Activated gamma-delta T cell treated with Interleukin-2 at 50 U/mL for 16 hours (primary cell): ENCODE measurements at regions not wholly inside any gene's neighbourhood (a gene's known extent, or its start where the extent isn't known, plus 50 kb on each side); places are given as distances from the start of the nearest gene placed in this dataset.

Source experiments
- DNase-seq: peaks from one replicate; pipeline ENCODE4 v3.0.0-alpha.2; 2020

DNA sequence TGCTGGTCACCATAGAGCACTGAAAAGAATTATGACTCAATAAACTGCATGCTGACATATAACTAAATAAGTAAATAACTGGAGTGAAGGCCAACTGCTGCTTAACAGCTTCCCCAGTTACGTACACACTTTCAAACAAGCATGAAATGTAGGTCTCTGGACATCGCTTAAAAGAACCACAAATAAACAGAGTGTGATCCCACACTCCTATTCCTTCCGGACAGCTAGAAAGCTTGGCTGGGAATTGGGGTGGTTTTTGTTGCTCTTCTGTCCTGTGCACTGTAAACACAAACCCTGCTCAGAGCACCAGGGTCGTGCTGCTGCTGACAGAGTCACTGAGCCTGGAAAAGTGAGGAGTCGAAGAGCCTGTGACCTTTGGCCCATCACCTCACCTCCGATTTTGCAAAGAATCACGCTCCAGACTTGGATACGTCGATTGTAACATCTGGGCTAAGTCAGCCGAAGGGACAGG lies 162.7 kb upstream of the NT5C1B start:
- DNase-seq: no peak

GRCh38 chr2:18750672-18751554 lies 161.5 kb upstream of the NT5C1B start:
- DNase-seq: no peak

GRCh38 chr2:18749912-18750526 lies 160.7 kb upstream of the NT5C1B start:
- peak; percentile 4 for DNase-seq

GRCh38 chr2:18745431-18746272 lies 156.3 kb upstream of the NT5C1B start:
- no peak for DNase-seq

DNA sequence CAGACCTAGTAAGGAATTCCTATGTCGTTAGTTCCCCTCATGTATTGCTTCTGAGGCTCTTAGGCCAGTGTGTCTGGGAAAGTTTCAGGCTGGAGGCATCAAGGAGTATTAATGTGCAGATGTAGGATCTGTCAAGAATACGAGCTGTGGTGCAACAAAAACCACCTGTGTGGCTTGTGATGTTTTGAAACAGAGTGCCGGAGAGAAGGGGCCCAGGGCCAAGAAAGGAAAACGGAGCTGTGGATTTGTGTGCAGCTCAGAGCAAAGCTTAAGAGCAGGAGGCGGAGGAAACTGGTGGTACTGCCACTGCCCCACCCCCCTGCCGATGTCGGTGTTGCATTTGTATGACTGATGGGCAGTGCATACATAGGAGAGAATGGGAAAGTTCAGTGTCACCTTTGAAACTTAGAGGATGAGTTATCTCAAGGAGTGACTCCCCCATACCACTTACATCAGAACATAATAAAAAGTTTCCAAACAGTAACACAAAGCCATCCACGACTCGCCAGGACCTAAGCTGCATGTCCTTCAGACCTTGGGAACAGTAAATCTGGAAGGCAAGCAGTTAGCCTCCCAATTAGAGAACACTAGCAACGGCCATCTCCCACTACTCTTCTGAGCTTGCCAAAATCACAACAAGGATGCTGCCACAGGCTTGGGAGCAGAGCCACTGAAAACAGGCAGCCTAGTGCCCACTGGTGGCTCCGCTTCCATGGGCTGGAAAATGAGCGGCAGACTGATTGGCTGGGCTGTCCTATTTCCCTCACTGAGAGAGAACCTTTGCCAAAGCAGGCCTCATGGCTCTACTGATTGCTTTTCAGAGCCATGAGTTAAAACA lies 152.7 kb upstream of the NT5C1B start:
- DNase-seq: no peak

- no peak for DNase-seq
These were observed 151.8 kb upstream of the NT5C1B start for GRCh38 chr2:18741191-18741590.

DNA sequence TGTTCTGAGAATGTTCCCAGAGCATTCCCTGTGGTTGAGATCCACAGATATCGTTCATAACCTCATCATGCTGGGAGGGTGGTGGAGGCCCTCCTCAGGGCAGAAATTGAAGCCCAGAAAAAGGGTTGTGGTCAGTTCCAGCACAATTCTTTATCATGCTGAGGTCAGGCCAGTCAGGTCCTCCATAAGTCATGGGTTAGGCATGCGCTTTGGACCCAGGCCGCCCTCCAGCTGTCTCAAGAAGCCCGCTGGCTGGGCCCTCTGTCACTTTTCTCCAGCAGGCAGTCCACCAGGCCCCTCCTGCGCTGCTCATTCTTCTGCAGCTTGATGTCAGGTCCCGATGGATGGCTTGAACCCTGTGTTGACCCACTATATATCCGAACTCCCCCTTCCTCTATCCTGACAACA lies 151.1 kb upstream of the NT5C1B start:
- DNase-seq: no peak

GRCh38 chr2:18731666-18732065 lies 142.3 kb upstream of the NT5C1B start:
- no peak for DNase-seq

DNA sequence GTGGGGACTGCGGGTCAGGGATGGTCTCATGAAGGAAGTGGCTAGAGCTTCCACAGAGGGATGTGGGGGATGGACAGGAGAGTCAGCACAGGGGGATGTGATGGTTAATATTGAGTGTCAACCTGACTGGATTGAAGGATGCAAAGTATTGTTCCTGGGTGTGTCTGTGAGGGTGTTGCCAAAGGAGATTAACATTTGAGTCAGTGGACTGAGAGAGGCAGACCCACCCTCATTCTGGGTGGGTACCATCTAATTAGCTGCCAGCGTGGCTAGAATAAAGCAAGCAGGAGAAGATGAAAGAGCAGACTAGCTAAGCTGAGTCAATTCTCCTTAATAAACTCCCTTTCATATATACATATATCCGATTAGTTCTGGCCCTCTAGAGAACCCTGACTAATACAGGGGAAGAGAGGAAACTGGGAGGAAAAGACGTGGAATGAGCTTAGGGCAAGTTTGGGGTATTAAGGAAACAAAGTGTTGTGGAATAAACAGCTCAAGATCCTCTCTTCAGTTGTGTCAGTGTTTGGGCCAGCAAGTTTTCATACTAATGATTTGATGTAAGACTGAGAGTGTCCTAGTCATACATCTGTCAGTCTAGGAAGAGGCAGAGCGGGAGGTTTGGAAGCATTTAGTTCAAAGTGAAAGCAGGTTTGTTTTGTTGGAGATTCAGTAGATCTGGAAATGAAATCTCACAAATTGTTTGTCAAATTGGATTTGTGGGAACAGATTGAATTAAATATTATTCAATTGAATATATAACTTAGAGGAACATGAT lies 135.2 kb upstream of the NT5C1B start:
- no peak for DNase-seq

DNA sequence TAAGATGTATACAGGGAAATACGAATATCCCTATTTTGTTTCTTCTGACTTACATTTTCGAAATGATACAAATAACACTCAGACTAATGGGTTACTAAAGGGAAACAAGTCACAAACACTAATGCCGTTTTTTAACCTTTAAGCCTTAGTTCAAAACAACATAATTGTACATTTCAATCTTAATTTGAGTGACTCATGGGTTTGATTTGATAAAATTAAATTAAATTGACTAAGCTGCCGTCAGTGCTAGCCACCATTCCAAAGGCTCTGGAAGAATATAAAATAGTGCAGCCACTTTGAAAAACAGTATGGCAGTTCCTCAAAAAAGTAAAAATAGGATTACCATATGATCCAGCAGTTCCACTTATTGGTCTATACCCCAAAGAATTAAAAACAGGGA lies 133.8 kb upstream of the NT5C1B start:
- no peak for DNase-seq

GRCh38 chr2:18722101-18722500 lies 132.7 kb upstream of the NT5C1B start:
- no peak for DNase-seq

DNA sequence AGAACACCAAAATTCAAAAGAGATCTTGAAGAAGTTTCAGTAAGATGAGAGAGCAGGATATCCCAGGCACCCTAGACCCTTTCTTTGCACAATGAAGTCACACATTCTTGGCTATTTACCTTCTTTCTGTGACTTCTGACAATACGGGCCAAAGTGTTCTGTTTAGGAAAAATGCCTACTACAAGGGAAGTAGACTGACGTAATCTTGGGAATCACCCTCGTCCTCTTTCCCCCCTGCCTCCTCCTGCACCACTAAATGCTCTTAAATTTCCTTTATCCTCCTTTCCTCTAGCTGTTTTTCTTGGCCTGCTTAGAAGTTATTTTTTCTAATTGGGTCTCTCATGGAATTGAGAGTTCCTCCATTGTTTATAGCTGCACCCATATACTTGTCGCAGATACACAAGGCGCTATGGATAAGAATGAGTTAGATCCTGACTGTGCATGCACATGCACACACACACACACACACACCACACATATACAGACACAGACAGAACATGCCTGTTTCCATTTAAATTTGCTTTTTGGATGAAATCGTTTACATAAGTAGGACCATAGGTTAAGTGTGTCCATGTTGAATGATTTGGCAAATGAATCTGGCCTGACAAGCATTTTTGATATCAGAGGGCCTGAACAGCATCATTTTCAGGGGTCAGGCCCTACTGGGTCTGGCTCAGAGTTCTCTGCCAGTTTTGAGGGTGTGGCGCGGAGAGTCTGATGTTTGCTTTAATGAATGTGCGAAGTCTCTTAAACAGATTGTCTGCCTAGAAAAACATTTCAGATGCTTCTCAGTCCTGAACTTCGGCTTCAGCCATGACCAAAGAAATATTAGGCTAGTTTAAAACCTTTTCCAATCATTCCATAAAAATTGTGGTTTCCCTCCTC lies 131.9 kb upstream of the NT5C1B start:
- DNase-seq: no peak

GRCh38 chr2:18719978-18720775 lies 130.8 kb upstream of the NT5C1B start:
- no peak for DNase-seq

DNA sequence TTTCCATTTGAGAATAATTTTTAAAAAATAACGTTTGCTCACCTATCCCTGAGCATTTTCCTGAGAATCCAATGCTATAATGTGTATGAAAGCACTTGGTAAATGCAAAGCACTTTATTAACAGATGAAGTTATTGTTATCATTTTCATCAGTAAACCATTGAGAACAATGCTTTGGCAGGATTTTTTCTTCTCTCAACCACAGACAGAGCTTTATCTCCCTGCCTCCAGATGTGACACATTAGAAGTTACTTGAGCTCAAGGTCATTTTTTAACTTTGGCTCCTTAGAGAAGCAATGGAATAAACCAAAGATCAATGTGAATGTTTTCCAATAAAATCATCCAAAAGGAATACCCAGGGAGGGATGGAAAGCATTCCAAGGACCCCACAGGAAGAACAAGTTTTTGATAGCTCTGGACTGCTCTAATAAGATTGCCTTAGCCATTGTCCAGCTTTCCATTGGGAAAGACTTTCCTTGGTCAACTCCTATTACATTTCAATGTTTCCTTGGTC lies 118.9 kb upstream of the NT5C1B start:
- no peak for DNase-seq

GRCh38 chr2:18706001-18706400 lies 116.6 kb upstream of the NT5C1B start:
- DNase-seq: no peak

DNA sequence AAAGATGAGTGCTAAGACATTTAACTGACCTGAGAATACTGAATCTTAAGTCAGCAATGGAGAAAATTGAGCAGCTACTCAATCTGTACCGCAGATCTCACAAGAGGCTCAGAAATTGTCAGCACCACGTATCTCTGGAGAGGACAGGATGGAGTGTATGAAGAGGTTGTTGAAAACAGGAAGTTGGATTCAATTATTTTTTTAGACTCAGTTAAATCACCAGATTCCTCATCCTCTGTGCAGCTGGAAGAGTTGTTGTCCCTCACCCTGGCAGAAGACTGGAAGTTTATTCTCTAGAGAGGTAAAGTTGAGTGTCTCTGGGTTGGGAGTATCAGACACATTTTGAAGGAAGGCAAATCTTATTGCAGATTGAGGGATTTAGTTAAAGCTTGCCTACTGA lies 114.9 kb upstream of the NT5C1B start:
- DNase-seq: no peak

GRCh38 chr2:18703555-18703954 lies 114.2 kb upstream of the NT5C1B start:
- no peak for DNase-seq

GRCh38 chr2:18701981-18702380 lies 112.6 kb upstream of the NT5C1B start:
- DNase-seq: no peak

GRCh38 chr2:18701546-18701945 lies 112.2 kb upstream of the NT5C1B start:
- DNase-seq: no peak

DNA sequence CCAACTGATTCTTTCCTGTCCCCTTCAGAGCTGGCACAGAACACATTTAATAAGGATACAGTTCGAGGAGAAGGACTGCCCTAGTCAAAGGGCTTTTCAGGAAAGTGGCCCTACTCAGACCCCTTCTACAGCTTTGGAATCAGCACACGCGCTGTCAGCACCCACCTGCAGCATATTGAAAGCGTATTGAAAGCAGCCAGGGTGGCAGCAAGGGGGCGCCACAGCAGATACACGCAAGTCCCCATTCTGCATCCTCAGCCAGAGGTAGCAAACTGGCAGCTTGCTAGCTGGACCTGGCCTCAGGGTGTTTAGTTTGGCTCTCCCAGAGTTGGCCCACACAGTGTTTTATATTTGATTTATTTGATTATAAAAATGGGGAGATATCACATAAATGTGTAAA lies 101.0 kb upstream of the NT5C1B start:
- no peak for DNase-seq
